PFSK-1 (cell line): ENCODE measurements at regions not wholly inside any gene's neighbourhood (a gene's known extent, or its start where the extent isn't known, plus 50 kb on each side); places are given as distances from the start of the nearest gene placed in this dataset.

Source experiments
- FOXP2 ChIP-seq: optimal IDR thresholded peaks from 2 replicates; pipeline ENCODE3; 2011; ENCODE audit warnings: borderline replicate concordance, control low read depth, inconsistent platforms; ENCODE audit not compliant: insufficient read depth; ENCODE audit errors: extremely low read length, extremely low read depth
- POLR2AphosphoS5 ChIP-seq: IDR thresholded peaks from 2 replicates; pipeline ENCODE4 v1.6.1; 2012; ENCODE audit warnings: low read depth, mild to moderate bottlenecking, control low read depth, low read length, moderate library complexity
- TF ChIP-seq, protein P1 (sequence below), 2 experiments: IDR thresholded peaks; 2 replicates each; pipeline versions ENCODE4 v1.6.1 to v1.8.0; 2011 to 2012; ENCODE audit warnings: low read depth in 2 of 2, low read length in 2 of 2, control low read depth in 1 of 2, inconsistent platforms in 1 of 2, mild to moderate bottlenecking in 1 of 2, moderate library complexity in 1 of 2; ENCODE audit not compliant: insufficient read depth in 1 of 2

DNA sequence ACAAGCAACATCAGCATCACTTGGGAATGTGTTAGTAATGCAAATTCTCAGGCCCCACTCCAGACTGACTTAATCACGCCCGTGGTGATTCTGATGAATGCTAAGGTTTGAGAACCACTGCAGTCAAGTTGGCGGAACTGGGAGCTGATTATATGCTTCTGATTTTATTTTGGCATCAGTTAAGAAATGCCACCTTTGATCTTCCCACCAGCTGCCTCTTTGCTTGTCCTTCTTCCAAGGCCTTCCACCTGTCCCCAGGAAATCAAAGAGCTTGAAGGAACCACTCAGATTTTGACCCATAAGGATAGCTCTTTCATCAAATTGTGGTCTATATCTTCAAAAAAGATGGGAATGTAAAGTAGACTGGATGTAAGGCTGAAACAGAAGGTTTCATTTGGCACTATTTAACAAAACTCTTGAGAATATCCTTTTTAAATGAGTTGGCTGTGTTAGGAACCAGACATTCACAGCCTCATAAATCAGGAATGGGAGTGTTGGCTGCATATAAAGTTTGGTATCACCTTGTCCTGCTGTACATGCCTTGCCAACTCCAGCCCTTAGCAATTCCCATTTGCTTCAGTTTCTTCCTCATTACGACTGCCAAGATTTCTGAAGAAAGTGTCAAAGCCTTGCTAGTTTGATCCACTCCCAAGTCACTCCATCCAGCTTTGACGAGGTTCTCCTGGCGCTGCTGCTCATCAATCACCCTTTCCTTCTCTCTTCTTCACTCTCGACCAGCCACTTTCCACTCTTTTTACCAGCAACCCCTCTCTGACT, 125.8 kb upstream of the NPHP3 start:
- TF ChIP-seq POLR2AphosphoS5 = no peak
- no peak for TF ChIP-seq FOXP2
- TF ChIP-seq, protein P1, sequence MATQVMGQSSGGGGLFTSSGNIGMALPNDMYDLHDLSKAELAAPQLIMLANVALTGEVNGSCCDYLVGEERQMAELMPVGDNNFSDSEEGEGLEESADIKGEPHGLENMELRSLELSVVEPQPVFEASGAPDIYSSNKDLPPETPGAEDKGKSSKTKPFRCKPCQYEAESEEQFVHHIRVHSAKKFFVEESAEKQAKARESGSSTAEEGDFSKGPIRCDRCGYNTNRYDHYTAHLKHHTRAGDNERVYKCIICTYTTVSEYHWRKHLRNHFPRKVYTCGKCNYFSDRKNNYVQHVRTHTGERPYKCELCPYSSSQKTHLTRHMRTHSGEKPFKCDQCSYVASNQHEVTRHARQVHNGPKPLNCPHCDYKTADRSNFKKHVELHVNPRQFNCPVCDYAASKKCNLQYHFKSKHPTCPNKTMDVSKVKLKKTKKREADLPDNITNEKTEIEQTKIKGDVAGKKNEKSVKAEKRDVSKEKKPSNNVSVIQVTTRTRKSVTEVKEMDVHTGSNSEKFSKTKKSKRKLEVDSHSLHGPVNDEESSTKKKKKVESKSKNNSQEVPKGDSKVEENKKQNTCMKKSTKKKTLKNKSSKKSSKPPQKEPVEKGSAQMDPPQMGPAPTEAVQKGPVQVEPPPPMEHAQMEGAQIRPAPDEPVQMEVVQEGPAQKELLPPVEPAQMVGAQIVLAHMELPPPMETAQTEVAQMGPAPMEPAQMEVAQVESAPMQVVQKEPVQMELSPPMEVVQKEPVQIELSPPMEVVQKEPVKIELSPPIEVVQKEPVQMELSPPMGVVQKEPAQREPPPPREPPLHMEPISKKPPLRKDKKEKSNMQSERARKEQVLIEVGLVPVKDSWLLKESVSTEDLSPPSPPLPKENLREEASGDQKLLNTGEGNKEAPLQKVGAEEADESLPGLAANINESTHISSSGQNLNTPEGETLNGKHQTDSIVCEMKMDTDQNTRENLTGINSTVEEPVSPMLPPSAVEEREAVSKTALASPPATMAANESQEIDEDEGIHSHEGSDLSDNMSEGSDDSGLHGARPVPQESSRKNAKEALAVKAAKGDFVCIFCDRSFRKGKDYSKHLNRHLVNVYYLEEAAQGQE (IDR thresholded peaks at IDR 0.05; ENCODE audit: insufficient read depth in 1 of 2, low read depth in 2 of 2, low read length in 2 of 2) = no peak
